ENCODE measurements at regions not wholly inside any gene's neighbourhood (a gene's known extent, or its start where the extent isn't known, plus 50 kb on each side); places are given as distances from the start of the nearest gene placed in this dataset.

GRCh38 chr3:106018102-106018501 is 149.3 kb upstream of the CBLB start:
- no peak for TF ChIP-seq CTCF (IDR thresholded peaks at IDR 0.05)
- TF ChIP-seq POLR2A (IDR thresholded peaks at IDR 0.05) = no peak

Measured in body of pancreas (tissue), 4 donors.